Testis (tissue), 2 donors: ENCODE measurements at regions not wholly inside any gene's neighbourhood (a gene's known extent, or its start where the extent isn't known, plus 50 kb on each side); places are given as distances from the start of the nearest gene placed in this dataset.

Source experiments
- CTCF ChIP-seq, 3 experiments: fragments of 450-650 bp in 2 of 3; fragments of 200-600 bp in 1 of 3; sonication (generic) in 1 of 3; IDR thresholded peaks; one replicate each; pipeline ENCODE4 v1.5.1; 2016 to 2019; ENCODE audit warnings: antibody characterized with exemption in 3 of 3, mild to moderate bottlenecking in 2 of 3, moderate library complexity in 1 of 3
- POLR2A ChIP-seq: fragments of 450-650 bp; IDR thresholded peaks from one replicate; pipeline ENCODE4 v1.6.1; 2017; ENCODE audit warnings: antibody characterized with exemption, mild to moderate bottlenecking, moderate library complexity

- no peak for TF ChIP-seq CTCF (IDR thresholded peaks at IDR 0.05)
- no peak for TF ChIP-seq POLR2A
Observed at GRCh38 chr4:137422666-137423065, 109.6 kb downstream of the PCDH18 start.
